GM23338 (cell line): ENCODE measurements at regions not wholly inside any gene's neighbourhood (a gene's known extent, or its start where the extent isn't known, plus 50 kb on each side); places are given as distances from the start of the nearest gene placed in this dataset.

Experiments used
- ATAC-seq: fragments of 200-7000 bp; cut with Tn5 transposase; 3 replicates; pipeline ENCODE4 v1.9.1; 2020
- DNase-seq: peaks from one replicate; pipeline ENCODE4 v3.0.0-alpha.2; 2015; ENCODE audit warnings: low spot score
- H2AFZ ChIP-seq: fragments of 200-600 bp; sonication (generic); 2 replicates; pipeline ENCODE4 v1.8.0; 2016; ENCODE audit warnings: antibody characterized with exemption, mild to moderate bottlenecking, moderate library complexity
- H3F3A ChIP-seq: fragments of 200-600 bp; sonication (generic); replicated peaks from 2 replicates; pipeline ENCODE4 v1.8.0; 2017; ENCODE audit warnings: antibody characterized with exemption, mixed run types, low read depth
- H3K27ac ChIP-seq: fragments of 200-600 bp; sonication (generic); 2 replicates; pipeline ENCODE4 v1.6.1; 2016; ENCODE audit warnings: low read depth
- H3K27me3 ChIP-seq: fragments of 200-600 bp; sonication (generic); 2 replicates; pipeline ENCODE4 v1.8.0; 2016; ENCODE audit warnings: mild to moderate bottlenecking, mixed run types, moderate library complexity; ENCODE audit not compliant: insufficient read depth
- H3K36me3 ChIP-seq: fragments of 200-600 bp; sonication (generic); 2 replicates; pipeline ENCODE4 v1.8.0; 2016; ENCODE audit warnings: mild to moderate bottlenecking; ENCODE audit not compliant: insufficient read depth
- H3K4me1 ChIP-seq: fragments of 200-600 bp; sonication (generic); 2 replicates; pipeline ENCODE4 v1.8.0; 2016; ENCODE audit warnings: mild to moderate bottlenecking, moderate library complexity; ENCODE audit not compliant: insufficient read depth
- H3K4me2 ChIP-seq: fragments of 200-600 bp; sonication (generic); 2 replicates; pipeline ENCODE4 v1.7.1; 2017; ENCODE audit warnings: mixed run types
- H3K4me3 ChIP-seq: fragments of 200-600 bp; sonication (generic); 2 replicates; pipeline ENCODE4 v1.6.1; 2016; ENCODE audit warnings: mixed run types
- H3K79me2 ChIP-seq: fragments of 200-600 bp; sonication (generic); replicated peaks from 2 replicates; pipeline ENCODE4 v1.8.0; 2017; ENCODE audit warnings: mild to moderate bottlenecking; ENCODE audit not compliant: insufficient read depth
- H3K9me2 ChIP-seq: fragments of 200-600 bp; sonication (generic); 2 replicates; pipeline ENCODE4 v1.8.0; 2017; ENCODE audit not compliant: insufficient read depth
- H4K20me1 ChIP-seq: fragments of 200-600 bp; sonication (generic); replicated peaks from 2 replicates; pipeline ENCODE4 v1.8.0; 2017; ENCODE audit warnings: mild to moderate bottlenecking; ENCODE audit not compliant: insufficient read depth
- H3K27ac Mint-ChIP-seq: 2 replicates; pipeline ENCODE4 v1.8.0; 2020; ENCODE audit warnings: inconsistent platforms, mild to moderate bottlenecking, moderate library complexity, mixed read lengths
- H3K27me3 Mint-ChIP-seq: 3 replicates; pipeline ENCODE4 v1.8.0; 2022; ENCODE audit warnings: low read depth, mild to moderate bottlenecking, moderate library complexity, mixed read lengths, inconsistent platforms; ENCODE audit not compliant: insufficient read depth, poor library complexity
- H3K36me3 Mint-ChIP-seq: 3 replicates; pipeline ENCODE4 v1.8.0; 2021; ENCODE audit warnings: low read depth, mild to moderate bottlenecking, inconsistent platforms, moderate library complexity, mixed read lengths
- H3K4me1 Mint-ChIP-seq: 3 replicates; pipeline ENCODE4 v1.8.0; 2020; ENCODE audit warnings: mild to moderate bottlenecking, inconsistent platforms, mixed read lengths
- H3K4me3 Mint-ChIP-seq: 3 replicates; pipeline ENCODE4 v1.8.0; 2021; ENCODE audit warnings: moderate library complexity, mild to moderate bottlenecking, inconsistent platforms, mixed read lengths
- H3K9me3 Mint-ChIP-seq: 3 replicates; pipeline ENCODE4 v1.8.0; 2020; ENCODE audit warnings: moderate library complexity, mild to moderate bottlenecking, inconsistent platforms, mixed read lengths
- CREB1 ChIP-seq: fragments of 250-450 bp; sonication (Bioruptor Pico); IDR thresholded peaks from 2 replicates; pipeline ENCODE4 v1.5.0; 2020; ENCODE audit warnings: low read depth, mild to moderate bottlenecking, moderate library complexity
- CTCF ChIP-seq, 2 experiments: fragments of 200-600 bp in 1 of 2; sonication (generic) in 1 of 2; conservative IDR thresholded peaks; 2 replicates each; pipeline versions ENCODE4 v1.5.1 to v1.6.1; 2016 to 2017; ENCODE audit warnings: antibody characterized with exemption in 2 of 2, low read depth in 2 of 2, mild to moderate bottlenecking in 2 of 2, moderate library complexity in 1 of 2
- ETS1 ChIP-seq: IDR thresholded peaks from 2 replicates; pipeline ENCODE4 v1.6.1; 2016; ENCODE audit warnings: antibody characterized with exemption
- EZH2 ChIP-seq: fragments of 200-600 bp; sonication (generic); IDR thresholded peaks from one replicate; pipeline ENCODE4 v1.8.0; 2017; ENCODE audit warnings: antibody characterized with exemption, mild to moderate bottlenecking, low read depth; ENCODE audit not compliant: unreplicated experiment
- EZH2phosphoT487 ChIP-seq: fragments of 200-600 bp; sonication (generic); IDR thresholded peaks from one replicate; pipeline ENCODE4 v1.8.1; 2018; ENCODE audit warnings: antibody characterized with exemption; ENCODE audit not compliant: unreplicated experiment
- JUNB ChIP-seq: IDR thresholded peaks from one replicate; pipeline ENCODE4 v1.6.1; 2016; ENCODE audit warnings: antibody characterized with exemption; ENCODE audit not compliant: unreplicated experiment
- NANOG ChIP-seq: IDR thresholded peaks from 2 replicates; pipeline ENCODE4 v1.6.1; 2016; ENCODE audit warnings: antibody characterized with exemption, borderline replicate concordance
- POLR2AphosphoS5 ChIP-seq: IDR thresholded peaks from 2 replicates; pipeline ENCODE4 v1.6.1; 2016; ENCODE audit warnings: antibody characterized with exemption, low read depth
- REST ChIP-seq: IDR thresholded peaks from one replicate; pipeline ENCODE4 v1.6.1; 2018; ENCODE audit warnings: antibody characterized with exemption; ENCODE audit not compliant: unreplicated experiment
- STAT1 ChIP-seq: IDR thresholded peaks from one replicate; pipeline ENCODE4 v1.6.1; 2016; ENCODE audit warnings: antibody characterized with exemption; ENCODE audit not compliant: unreplicated experiment
- ZNF114 ChIP-seq: fragments of 250-450 bp; sonication (Bioruptor Pico); IDR thresholded peaks from 2 replicates; pipeline ENCODE4 v1.5.0; 2020; ENCODE audit warnings: mild to moderate bottlenecking, moderate library complexity
- ZNF331 ChIP-seq: fragments of 250-450 bp; sonication (Bioruptor Pico); IDR thresholded peaks from 2 replicates; pipeline ENCODE4 v1.5.0; 2020; ENCODE audit warnings: low read depth, mild to moderate bottlenecking, moderate library complexity
- ZNF462 ChIP-seq: fragments of 250-450 bp; sonication (Bioruptor Pico); IDR thresholded peaks from 2 replicates; pipeline ENCODE4 v1.5.0; 2020; ENCODE audit warnings: mild to moderate bottlenecking, moderate library complexity

- no peak for TF ChIP-seq ZNF331
- TF ChIP-seq POLR2AphosphoS5 = no peak
- TF ChIP-seq CREB1 = no peak
- TF ChIP-seq STAT1 = no peak
- no peak for TF ChIP-seq NANOG
- no peak for TF ChIP-seq EZH2phosphoT487
- TF ChIP-seq CTCF (conservative IDR thresholded peaks at IDR 0.05; ENCODE audit: low read depth in 2 of 2) = no peak
Observed at GRCh38 chr10:133031541-133032125, 56.1 kb upstream of the ADGRA1 start (continued).

- peaks cover 15% of the 10 kb centered on the region for H3K27me3 Mint-ChIP-seq
- Histone ChIP-seq H3K27me3 (no peaks in the 10 kb centered on the region), H4K20me1 (no peaks in the 10 kb centered on the region), H2AFZ (no peak overlapping the region), H3K4me3 (no peak overlapping the region), H3K9me2 (no peaks in the 10 kb centered on the region), H3K79me2 (no peaks in the 10 kb centered on the region), H3F3A (0 out of 2 replicates have a peak, but pooled peaks cover 3% of the 10 kb centered on the region), H3K4me2 (no peak overlapping the region), H3K36me3 (no peaks in the 10 kb centered on the region), H3K27ac (peak overlapping the region; percentile 45; the same call in 1 of the 2 replicates), H3K4me1 (no peaks in the 10 kb centered on the region)
- H3K36me3 Mint-ChIP-seq = no peaks in the 10 kb centered on the region
- H3K4me3 Mint-ChIP-seq = no peak overlapping the region
- DNase-seq = peak; percentile 62
- no peaks in the 10 kb centered on the region for H3K9me3 Mint-ChIP-seq
- peak; percentile 84 for ATAC-seq
- H3K27ac Mint-ChIP-seq = no peak overlapping the region
- H3K4me1 Mint-ChIP-seq = peaks cover 15% of the 10 kb centered on the region
- TF ChIP-seq STAT1 = no peak
- no peak for TF ChIP-seq ZNF331
- TF ChIP-seq REST = no peak
- no peak for TF ChIP-seq ETS1
- TF ChIP-seq ZNF114 (CRISPR knock-in tag) = no peak
- TF ChIP-seq POLR2AphosphoS5 = no peak
- TF ChIP-seq EZH2 = no peak
- no peak for TF ChIP-seq CREB1
- TF ChIP-seq ZNF462 (CRISPR knock-in tag) = no peak
- no peak for TF ChIP-seq EZH2phosphoT487
- TF ChIP-seq JUNB = no peak
- no peak for TF ChIP-seq NANOG
Observed at GRCh38 chr10:133030781-133031180, 56.9 kb upstream of the ADGRA1 start.
